IMR-90 (cell line): ENCODE measurements at regions not wholly inside any gene's neighbourhood (a gene's known extent, or its start where the extent isn't known, plus 50 kb on each side); places are given as distances from the start of the nearest gene placed in this dataset.

Source experiments
- ATAC-seq: fragments of 200-7000 bp; cut with Tn5 transposase; 2 replicates; pipeline ENCODE4 v1.9.1; 2020; ENCODE audit warnings: low read depth, mild to moderate bottlenecking, moderate library complexity
- BruUV-seq: library from RNA; stranded (reverse); fragments of 400-500 nt; replicated peaks from 2 replicates; lab custom pipeline; 2021; lab: Mats Ljungman, UMichigan
- CTCF ChIA-PET: fragments of 300-600 bp; formaldehyde crosslinking; extraction: SDS; loops from one replicate; lab custom pipeline; 2021; ENCODE audit warnings: antibody characterized with exemption; lab: Yijun Ruan, JAX
- POLR2A ChIA-PET: fragments of 300-600 bp; sonication (Branson Sonifier 250); formaldehyde crosslinking; loops from one replicate; lab custom pipeline; 2022; ENCODE audit warnings: antibody characterized with exemption; ENCODE audit not compliant: unreplicated experiment; lab: Charles Lee
- DNase-seq: peaks from one replicate; pipeline ENCODE4 v3.0.0; 2013
- H2AFZ ChIP-seq: replicated peaks from 2 replicates; pipeline ENCODE3; 2013; ENCODE audit warnings: low read length, mild to moderate bottlenecking; ENCODE audit not compliant: poor library complexity
- H2AK5ac ChIP-seq: 2 replicates; pipeline ENCODE4 v1.6.1; 2013; ENCODE audit warnings: low read depth, low read length, inconsistent platforms
- H2AK9ac ChIP-seq: replicated peaks from 2 replicates; pipeline ENCODE3; 2013; ENCODE audit warnings: mild to moderate bottlenecking, low read depth, low read length, moderate library complexity; ENCODE audit not compliant: poor library complexity
- H2BK120ac ChIP-seq: 2 replicates; pipeline ENCODE4 v1.6.1; 2013; ENCODE audit warnings: low read depth, low read length, inconsistent platforms
- H2BK15ac ChIP-seq: 3 replicates; pipeline ENCODE4 v1.6.1; 2013; ENCODE audit warnings: low read depth, low read length, inconsistent platforms
- H2BK20ac ChIP-seq: 2 replicates; pipeline ENCODE4 v1.6.1; 2013; ENCODE audit warnings: low read depth, mild to moderate bottlenecking, inconsistent platforms, low read length, moderate library complexity
- H2BK5ac ChIP-seq: 2 replicates; pipeline ENCODE4 v1.6.1; 2013; ENCODE audit warnings: mild to moderate bottlenecking, low read depth, low read length, inconsistent platforms; ENCODE audit not compliant: poor library complexity, severe bottlenecking
- H3K14ac ChIP-seq: replicated peaks from 2 replicates; pipeline ENCODE4 v1.6.1; 2013; ENCODE audit warnings: low read depth, low read length, inconsistent platforms
- H3K18ac ChIP-seq: 2 replicates; pipeline ENCODE4 v1.6.1; 2013; ENCODE audit warnings: low read depth, low read length, control low read depth
- H3K23ac ChIP-seq: 2 replicates; pipeline ENCODE4 v1.6.1; 2013; ENCODE audit warnings: low read depth, low read length, inconsistent platforms
- H3K27ac ChIP-seq: 2 replicates; pipeline ENCODE4 v1.5.1; 2013; ENCODE audit warnings: mild to moderate bottlenecking, control low read depth, low read length; ENCODE audit not compliant: insufficient read depth
- H3K27me3 ChIP-seq: 2 replicates; pipeline ENCODE4 v1.6.1; 2013; ENCODE audit warnings: low read length; ENCODE audit not compliant: control insufficient read depth, insufficient read depth
- H3K36me3 ChIP-seq: 2 replicates; pipeline ENCODE4 v1.6.1; 2013; ENCODE audit warnings: low read length, mixed read lengths; ENCODE audit not compliant: control insufficient read depth, insufficient read depth
- H3K4ac ChIP-seq: 2 replicates; pipeline ENCODE4 v1.6.1; 2013; ENCODE audit warnings: low read depth, low read length, inconsistent platforms
- H3K4me1 ChIP-seq: 2 replicates; pipeline ENCODE4 v1.6.1; 2013; ENCODE audit warnings: low read length, mixed read lengths; ENCODE audit not compliant: control insufficient read depth, insufficient read depth
- H3K4me2 ChIP-seq: 2 replicates; pipeline ENCODE4 v1.6.1; 2013; ENCODE audit warnings: low read depth, mild to moderate bottlenecking, control low read depth, low read length, moderate library complexity
- H3K4me3 ChIP-seq: 2 replicates; pipeline ENCODE4 v1.5.1; 2013; ENCODE audit warnings: low read depth, mild to moderate bottlenecking, control low read depth, low read length, moderate library complexity; ENCODE audit not compliant: insufficient read depth
- H3K56ac ChIP-seq: 2 replicates; pipeline ENCODE4 v1.6.1; 2013; ENCODE audit warnings: low read length, inconsistent platforms; ENCODE audit not compliant: insufficient read depth; ENCODE audit errors: extremely low read depth
- H3K79me1 ChIP-seq, 2 experiments: 2 replicates each; pipeline ENCODE4 v1.6.1; 2013; ENCODE audit warnings: low read length in 2 of 2, inconsistent platforms in 1 of 2, low read depth in 1 of 2
- H3K9ac ChIP-seq: 2 replicates; pipeline ENCODE4 v1.6.1; 2013; ENCODE audit warnings: low read depth, low read length, control low read depth
- H3K9me1 ChIP-seq: 2 replicates; pipeline ENCODE4 v1.6.1; 2013; ENCODE audit warnings: low read length, inconsistent platforms; ENCODE audit not compliant: insufficient read depth
- H3K9me3 ChIP-seq: 2 replicates; pipeline ENCODE4 v1.6.1; 2013; ENCODE audit warnings: low read length; ENCODE audit not compliant: control insufficient read depth, insufficient read depth
- H4K20me1 ChIP-seq: 2 replicates; pipeline ENCODE4 v1.6.1; 2013; ENCODE audit warnings: low read length, inconsistent platforms; ENCODE audit not compliant: insufficient read depth
- H4K5ac ChIP-seq: 2 replicates; pipeline ENCODE4 v1.6.1; 2013; ENCODE audit warnings: mild to moderate bottlenecking, low read depth, low read length, control low read depth
- H4K8ac ChIP-seq, 2 experiments: 2 replicates each; pipeline ENCODE4 v1.6.1; 2013; ENCODE audit warnings: low read depth in 2 of 2, low read length in 2 of 2, control low read depth in 1 of 2, inconsistent platforms in 1 of 2
- H4K91ac ChIP-seq: 2 replicates; pipeline ENCODE4 v1.6.1; 2013; ENCODE audit warnings: low read depth, low read length, inconsistent platforms; ENCODE audit not compliant: insufficient read depth
- FOS ChIP-seq: fragments of 150-350 bp; IDR thresholded peaks from 2 replicates; pipeline ENCODE4 v1.6.1; 2016; ENCODE audit warnings: low read depth, low read length
- MAZ ChIP-seq: IDR thresholded peaks from 2 replicates; pipeline ENCODE4 v1.6.1; 2012; ENCODE audit warnings: low read depth, mild to moderate bottlenecking, low read length, improper control_type of control experiment, moderate library complexity, borderline replicate concordance
- RAD21 ChIP-seq: IDR thresholded peaks from 2 replicates; pipeline ENCODE4 v1.6.1; 2012; ENCODE audit warnings: low read length, improper control_type of control experiment
- RCOR1 ChIP-seq: IDR thresholded peaks from 2 replicates; pipeline ENCODE4 v1.6.1; 2012; ENCODE audit warnings: mild to moderate bottlenecking, low read length, improper control_type of control experiment; ENCODE audit not compliant: insufficient replicate concordance
- SMC3 ChIP-seq: fragments of 150-350 bp; IDR thresholded peaks from 2 replicates; pipeline ENCODE4 v1.6.1; 2016; ENCODE audit warnings: low read depth, mild to moderate bottlenecking, antibody characterized with exemption, low read length, moderate library complexity
- WGBS, 2 experiments: methylation state at CpG; one replicate each; pipeline versions ENCODE4 v1.1.5 to v1.1.7; 2013; ENCODE audit warnings: missing lambda C conversion rate in 2 of 2; ENCODE audit not compliant: insufficient read length in 1 of 2; ENCODE audit errors: extremely low coverage in 2 of 2; 5-methylcytosine and 5-hydroxymethylcytosine counted together
- dilution Hi-C: fragments of 300-500 bp; cut with HindIII; formaldehyde crosslinking; loops from one replicate; pipeline ENCODE4 v1.14.3; 2018; ENCODE audit warnings: low sequenced_read_pairs; ENCODE audit not compliant: unreplicated experiment
- in situ Hi-C: fragments of 300-500 bp; cut with MboI; formaldehyde crosslinking; loops from 3 replicates; pipeline ENCODE4 v1.14.3; 2019; ENCODE audit warnings: low sequenced_read_pairs, inconsistent platforms, mixed read lengths
- intact Hi-C: fragments of 100-400 bp; cut with micrococcal nuclease; formaldehyde crosslinking; loops from 2 replicates; pipeline ENCODE4 v1.10.0; 2022

- H2AK5ac ChIP-seq = no peak overlapping the region
- TF ChIP-seq FOS (no peak), MAZ (no peak), RAD21 (no peak), RCOR1 (no peak), SMC3 (no peak)
- no peak overlapping the region for H3K27ac ChIP-seq
- 0 out of 2 replicates have a peak, but pooled peaks cover 2% of the 10 kb centered on the region for H3K4me1 ChIP-seq
- no peak overlapping the region for H4K91ac ChIP-seq
- no peak overlapping the region for H2BK15ac ChIP-seq
- dilution Hi-C loops = no loop called here
- no peak overlapping the region for H2BK20ac ChIP-seq
- no peak overlapping the region for H3K4me3 ChIP-seq
- H3K27me3 ChIP-seq = peaks cover 8% of the 10 kb centered on the region; the same call in 1 of the 2 replicates
- no TSS peak for BruUV-seq
- no peak overlapping the region for H4K8ac ChIP-seq
- DNase-seq (no peak), ATAC-seq (no peak)
- in situ Hi-C loops = no loop called here
- intact Hi-C loops = no loop called here
- no peak overlapping the region for H2BK5ac ChIP-seq
- H4K20me1 ChIP-seq = no peaks in the 10 kb centered on the region
- H3K4ac ChIP-seq = no peak overlapping the region
- H2AK9ac ChIP-seq = no peak overlapping the region
- H3K9me3 ChIP-seq = peaks cover 4% of the 10 kb centered on the region
- WGBS, 2 experiments = no CpG with 5 or more reads among the region's 1 CpG
- H2AFZ ChIP-seq = no peak overlapping the region
- H3K4me2 ChIP-seq = no peak overlapping the region
- no peak overlapping the region for H3K23ac ChIP-seq
- no peak overlapping the region for H3K56ac ChIP-seq
- H4K5ac ChIP-seq = no peak overlapping the region
- ChIA-PET CTCF (no interaction called here), POLR2A (no interaction called here)
- H3K36me3 ChIP-seq = no peaks in the 10 kb centered on the region
- no peak overlapping the region for H3K18ac ChIP-seq
- no peaks in the 10 kb centered on the region for H3K79me1 ChIP-seq
- no peak overlapping the region for H2BK120ac ChIP-seq
- H3K9ac ChIP-seq = no peak overlapping the region
- no peaks in the 10 kb centered on the region for H3K9me1 ChIP-seq
- H3K14ac ChIP-seq = no peak overlapping the region
These were observed 50.2 kb upstream of the ALDH1A3 start for GRCh38 chr15:100829457-100829856.
